NOMO-1 treated with dmso at 0.1 percent for 144 hours (cell line): ENCODE measurements at regions not wholly inside any gene's neighbourhood (a gene's known extent, or its start where the extent isn't known, plus 50 kb on each side); places are given as distances from the start of the nearest gene placed in this dataset.

Experiments used
- DNase-seq: peaks from one replicate; lab custom pipeline; 2025; ENCODE audit not compliant: unreplicated experiment; lab: John Stamatoyannopoulos, UW

DNA sequence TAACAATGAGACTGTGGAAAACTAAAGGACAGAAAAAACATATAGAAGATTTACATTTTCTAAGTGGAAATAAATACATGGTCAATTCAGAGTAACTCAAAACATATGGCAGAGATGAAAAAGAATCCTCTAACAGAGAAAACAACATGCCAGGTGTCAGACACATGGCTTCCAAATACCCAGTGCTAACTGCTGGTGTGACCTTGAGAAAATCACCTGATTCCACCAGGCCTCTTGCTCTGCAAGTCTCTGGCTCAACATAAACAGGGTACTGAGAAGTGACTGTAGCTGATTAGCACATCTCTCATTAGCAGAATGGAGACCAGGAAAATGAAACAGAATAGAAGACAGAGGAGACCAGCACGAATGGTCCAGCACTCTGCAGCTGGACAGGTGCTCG lies 210.8 kb downstream of the HNMT start:
- DNase-seq: no peak

- DNase-seq: no peak
Measured at GRCh38 chr2:138176862-138177439, 212.7 kb downstream of the HNMT start.

DNA sequence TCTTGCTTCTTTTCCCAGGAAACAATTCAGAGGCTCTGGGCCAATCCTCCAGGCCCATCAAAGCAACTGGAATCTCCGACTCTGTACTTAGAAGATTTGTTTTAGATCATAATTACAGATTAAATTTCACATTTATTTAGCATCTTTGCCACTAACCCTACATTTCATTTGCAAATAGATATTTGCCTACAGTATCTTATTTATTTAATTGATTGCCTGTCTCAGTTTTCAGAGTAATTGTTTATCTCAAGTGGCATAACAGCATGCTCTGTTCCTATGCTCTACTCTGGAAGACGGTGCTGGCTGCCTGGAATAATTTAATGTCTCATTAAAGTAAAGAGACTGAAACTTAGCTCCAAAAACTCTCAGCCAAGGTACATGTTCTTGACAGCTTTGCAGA lies 213.4 kb downstream of the HNMT start:
- DNase-seq: no peak

DNA sequence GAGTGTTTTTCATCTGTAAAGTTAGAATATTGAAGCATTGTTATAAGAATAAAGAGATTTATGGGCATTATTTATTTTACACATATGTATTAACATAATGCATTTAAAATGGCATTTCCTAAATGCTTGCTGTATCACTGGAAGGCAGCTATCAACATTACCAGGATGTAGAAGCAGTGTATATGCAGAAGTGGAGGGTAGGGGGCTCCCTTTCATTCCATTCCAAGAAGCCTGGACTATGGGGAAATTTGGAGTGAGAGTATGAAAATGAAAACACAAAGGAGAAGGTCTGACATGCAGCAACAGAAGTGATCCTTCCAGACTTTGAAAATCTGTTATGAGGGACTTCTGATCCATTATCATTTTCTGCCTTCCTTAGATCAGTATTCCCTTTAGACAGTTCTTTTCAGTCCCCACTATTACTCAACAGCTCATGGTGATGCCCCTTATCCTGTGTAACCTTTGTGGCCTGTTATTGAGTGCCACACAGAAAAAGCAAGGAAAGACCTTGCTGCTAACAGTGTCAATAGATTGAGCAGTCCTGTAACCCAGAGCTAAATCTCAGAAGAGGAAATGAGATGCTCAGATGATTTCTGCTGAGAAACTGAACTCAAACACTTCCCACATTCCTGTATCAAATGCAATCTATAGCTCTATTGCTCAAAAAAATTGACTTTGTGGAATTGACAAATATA lies 216.6 kb downstream of the HNMT start:
- DNase-seq: no peak

GRCh38 chr2:138182250-138182936 lies 218.1 kb downstream of the HNMT start:
- no peak for DNase-seq

DNA sequence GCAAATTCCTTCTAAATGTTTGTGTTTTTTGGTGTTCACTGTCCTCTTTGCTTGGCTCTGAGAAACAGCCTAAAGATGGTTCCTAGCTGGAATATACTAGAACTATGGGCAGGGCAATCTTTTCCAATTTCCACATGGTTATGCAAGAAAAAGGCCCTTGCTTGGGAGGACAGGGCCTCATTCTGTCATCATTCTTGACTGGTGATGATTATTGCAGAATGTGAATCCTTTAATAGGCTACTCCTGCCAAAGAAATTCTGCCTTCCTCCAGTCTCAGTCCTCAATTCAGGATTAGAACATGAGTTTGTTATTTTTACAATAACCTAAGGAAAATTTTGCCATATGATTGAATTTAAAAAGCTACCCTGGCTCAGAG lies 218.7 kb downstream of the HNMT start:
- DNase-seq: no peak

- no peak for DNase-seq
Measured at GRCh38 chr2:138183705-138184104, 219.4 kb downstream of the HNMT start.

GRCh38 chr2:138184428-138184827 lies 220.2 kb downstream of the HNMT start:
- no peak for DNase-seq

GRCh38 chr2:138185827-138186226 lies 221.6 kb downstream of the HNMT start:
- DNase-seq: no peak

DNA sequence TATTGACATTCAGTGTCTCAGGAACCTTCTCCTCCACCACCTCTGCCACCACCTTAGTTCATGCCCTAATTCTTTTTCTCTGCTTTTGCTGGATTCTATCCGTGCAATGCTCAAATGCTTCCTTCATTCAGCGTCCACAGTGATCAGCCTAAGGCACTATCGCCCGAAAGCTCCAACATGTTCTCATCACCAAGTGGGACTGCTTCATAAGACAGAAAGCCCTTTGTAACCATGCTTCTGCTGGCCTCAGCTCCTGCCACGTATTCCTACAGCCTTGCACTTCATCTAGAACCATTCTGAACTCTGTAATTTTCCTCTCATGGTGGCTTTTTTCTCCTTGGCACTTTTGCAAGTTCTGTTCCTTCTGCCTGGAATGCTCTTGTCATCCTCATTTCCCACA lies 222.9 kb downstream of the HNMT start:
- no peak for DNase-seq

DNA sequence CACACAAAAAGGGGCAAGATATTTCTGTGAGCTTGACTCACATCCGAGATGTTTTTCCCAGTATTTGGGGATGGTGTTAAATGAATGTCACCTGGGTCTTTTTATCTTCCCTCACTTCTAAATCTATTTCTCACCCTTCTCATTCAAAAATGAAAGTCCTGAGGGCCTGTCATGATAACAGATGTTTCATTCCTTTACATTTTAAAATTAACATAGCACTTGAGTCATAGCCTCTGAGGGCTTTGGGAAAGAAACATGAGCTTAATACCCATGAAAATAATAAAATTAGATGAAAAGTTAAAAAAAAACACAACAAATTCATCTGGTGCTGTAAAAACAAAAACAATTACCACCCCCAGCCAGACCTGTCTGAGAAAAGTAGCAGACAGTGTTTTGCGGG lies 226.7 kb downstream of the HNMT start:
- DNase-seq: no peak

DNA sequence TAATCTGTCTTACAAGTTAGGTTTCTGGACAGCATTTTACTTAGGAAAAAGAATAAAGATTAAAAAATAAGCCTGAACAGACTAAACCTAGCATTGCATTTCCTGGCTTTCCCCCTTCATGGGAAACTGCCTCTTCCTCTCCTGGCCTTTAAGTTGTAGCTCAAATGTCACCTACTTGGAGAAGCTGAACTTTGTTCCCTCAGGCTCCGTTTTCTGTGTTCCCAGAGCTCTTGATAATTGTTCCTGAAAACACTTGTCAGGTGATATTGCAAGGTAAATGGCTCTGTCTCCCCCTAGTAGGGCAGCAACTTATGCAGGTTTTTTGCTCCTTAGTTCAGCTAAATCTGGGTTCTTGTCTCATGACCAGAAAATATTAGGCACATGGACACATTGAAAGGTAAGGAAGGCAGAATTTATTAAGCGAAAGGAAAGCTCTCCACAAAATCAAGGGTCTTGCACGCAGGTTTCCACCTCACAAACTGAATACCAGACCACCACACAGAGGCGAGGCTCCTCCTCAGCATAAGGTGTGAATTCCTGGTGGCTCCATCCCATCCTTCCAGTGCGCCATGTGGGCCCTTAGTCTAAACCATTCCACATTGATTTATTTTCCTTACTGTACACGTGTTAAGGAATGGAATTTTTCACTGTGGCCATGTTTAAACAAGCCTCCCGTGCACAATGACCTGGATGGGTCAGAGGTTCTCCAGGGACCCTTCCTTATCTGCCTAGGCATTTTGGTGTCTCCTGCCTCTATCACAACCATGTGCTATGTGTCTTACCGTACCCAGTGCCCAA lies 229.3 kb downstream of the HNMT start:
- no peak for DNase-seq

DNA sequence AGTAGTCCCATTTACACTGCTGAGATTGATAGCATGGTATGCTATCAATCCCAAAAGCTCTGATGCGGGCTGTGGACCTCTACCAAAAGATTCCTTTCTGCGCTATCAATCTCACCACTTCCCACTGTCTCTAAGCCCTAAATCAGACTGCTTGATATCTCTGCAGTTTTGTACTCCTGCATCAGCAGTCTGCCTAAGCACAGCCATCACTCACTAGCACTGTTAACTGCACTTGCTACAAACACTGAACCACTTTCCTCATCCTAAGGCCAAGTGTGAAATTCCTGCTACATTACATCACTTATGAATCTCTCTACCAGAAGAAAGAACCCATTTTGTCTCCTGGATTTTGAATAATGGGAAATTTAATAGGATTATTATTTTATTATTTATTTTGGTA lies 237.0 kb downstream of the HNMT start:
- DNase-seq: no peak

DNA sequence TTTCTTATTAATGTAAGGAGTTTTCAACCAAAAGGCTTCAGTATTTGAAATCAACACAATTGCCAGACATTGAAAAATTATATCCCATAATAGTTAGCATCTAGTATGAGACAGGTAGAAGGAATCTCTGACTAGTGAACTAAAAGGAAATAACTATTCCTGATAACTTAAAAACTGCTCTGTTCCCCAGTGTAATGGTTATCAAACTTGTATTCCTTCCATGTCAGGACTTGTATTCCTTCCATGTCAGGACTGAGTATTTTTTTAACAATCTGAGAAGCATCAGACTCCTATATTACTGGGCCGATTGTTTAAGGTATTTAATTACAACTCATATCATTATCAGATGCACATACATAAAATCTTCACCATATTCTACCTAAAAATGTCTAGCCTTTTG lies 238.5 kb downstream of the HNMT start:
- no peak for DNase-seq

DNA sequence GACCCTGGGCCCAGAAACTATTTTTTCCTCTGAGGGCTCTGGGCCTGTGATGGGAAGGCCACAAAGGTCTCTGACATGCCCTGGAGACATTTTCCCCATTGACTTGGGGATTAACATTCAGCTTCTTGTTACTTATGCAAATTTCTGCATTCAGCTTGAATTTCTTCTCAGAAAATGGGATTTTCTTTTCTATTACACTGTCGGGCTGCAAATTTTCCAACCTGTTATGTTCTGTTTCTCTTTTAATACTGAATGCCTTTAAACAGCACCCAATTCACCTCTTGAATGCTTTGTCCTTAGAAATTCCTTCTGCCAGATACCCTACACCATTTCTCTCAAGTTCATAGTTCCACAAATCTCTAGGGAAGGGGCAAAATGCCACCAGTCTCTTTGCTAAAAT lies 241.0 kb downstream of the HNMT start:
- DNase-seq: no peak

- no peak for DNase-seq
Measured at GRCh38 chr2:138207074-138207930, 243.0 kb downstream of the HNMT start.

GRCh38 chr2:138209009-138209408 lies 244.7 kb downstream of the HNMT start:
- no peak for DNase-seq

GRCh38 chr2:138210487-138210886 lies 246.2 kb downstream of the HNMT start:
- DNase-seq: no peak

DNA sequence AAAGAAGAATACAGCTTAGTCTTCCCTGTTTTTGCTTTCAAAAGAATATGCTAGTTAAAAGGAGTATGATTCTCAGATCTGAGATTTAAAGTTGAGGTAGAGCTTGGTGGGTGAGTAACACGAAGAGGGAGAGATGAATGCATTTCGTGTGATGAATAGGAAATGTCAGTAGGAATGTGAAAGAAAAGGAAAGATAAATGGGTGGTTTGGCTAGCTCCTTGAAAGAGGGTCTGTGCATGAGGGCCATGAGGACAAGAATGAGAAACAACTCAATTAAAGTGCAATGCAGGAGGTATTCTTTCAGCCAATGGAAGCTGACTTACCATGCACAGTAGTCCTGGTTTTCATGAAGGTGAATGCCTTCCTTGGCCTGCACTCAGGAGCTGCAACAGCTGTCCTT lies 248.2 kb downstream of the HNMT start:
- DNase-seq: no peak

DNA sequence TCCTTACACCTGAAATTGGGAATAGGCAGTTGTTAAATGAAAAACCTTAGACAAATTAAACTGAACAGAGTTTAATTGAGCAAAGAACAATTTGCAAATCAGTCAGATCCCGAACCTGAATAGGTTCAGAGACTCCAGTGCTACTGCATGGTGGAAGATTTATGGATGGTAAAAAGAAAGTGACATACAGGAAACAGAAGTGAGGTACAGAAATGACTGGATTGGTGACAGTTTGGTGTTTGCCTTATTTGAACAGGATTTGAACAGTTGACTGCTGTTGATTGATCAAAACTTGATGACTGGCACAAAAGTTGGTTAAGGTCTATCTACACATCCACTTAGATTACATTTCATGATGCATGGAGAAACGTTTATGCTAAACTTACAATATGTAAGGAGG lies 248.8 kb downstream of the HNMT start:
- DNase-seq: no peak

DNA sequence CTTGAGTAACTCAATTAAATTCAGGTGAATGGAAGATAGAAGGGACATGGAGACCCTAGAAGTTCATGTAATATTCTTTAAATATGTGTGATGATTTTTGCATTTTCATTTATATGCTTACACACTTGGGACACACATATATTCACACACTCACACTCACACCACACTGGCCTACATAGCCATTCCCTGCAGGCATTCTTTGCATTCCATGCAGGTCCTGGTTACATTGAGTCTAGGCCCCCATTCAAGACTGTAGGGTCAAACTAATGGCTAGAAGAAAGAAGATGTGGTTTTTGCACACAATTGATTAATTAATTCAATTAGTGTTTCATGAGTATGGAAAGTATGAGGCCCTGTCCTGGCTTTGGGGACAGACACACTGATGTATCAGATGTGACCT lies 249.4 kb downstream of the HNMT start:
- DNase-seq: no peak
